IMR-90 (cell line): ENCODE measurements at regions not wholly inside any gene's neighbourhood (a gene's known extent, or its start where the extent isn't known, plus 50 kb on each side); places are given as distances from the start of the nearest gene placed in this dataset.

Experiments used
- BHLHE40 ChIP-seq: fragments of 150-350 bp; IDR thresholded peaks from 2 replicates; pipeline ENCODE4 v1.6.1; 2016; ENCODE audit warnings: mild to moderate bottlenecking, low read depth, low read length
- CHD1 ChIP-seq: IDR thresholded peaks from 2 replicates; pipeline ENCODE4 v1.6.1; 2012; ENCODE audit warnings: low read depth, low read length, improper control_type of control experiment
- FOS ChIP-seq: fragments of 150-350 bp; IDR thresholded peaks from 2 replicates; pipeline ENCODE4 v1.6.1; 2016; ENCODE audit warnings: low read depth, low read length
- MAFK ChIP-seq: IDR thresholded peaks from 2 replicates; pipeline ENCODE4 v1.6.1; 2012; ENCODE audit warnings: low read depth, low read length, improper control_type of control experiment
- MAZ ChIP-seq: IDR thresholded peaks from 2 replicates; pipeline ENCODE4 v1.6.1; 2012; ENCODE audit warnings: low read depth, mild to moderate bottlenecking, low read length, improper control_type of control experiment, moderate library complexity, borderline replicate concordance
- MXI1 ChIP-seq: IDR thresholded peaks from 2 replicates; pipeline ENCODE4 v1.6.1; 2012; ENCODE audit warnings: low read depth, mild to moderate bottlenecking, low read length, moderate library complexity, borderline replicate concordance
- POLR2A ChIP-seq: IDR thresholded peaks from 2 replicates; pipeline ENCODE4 v1.6.1; 2012; ENCODE audit warnings: mild to moderate bottlenecking, low read depth, low read length
- RAD21 ChIP-seq: IDR thresholded peaks from 2 replicates; pipeline ENCODE4 v1.6.1; 2012; ENCODE audit warnings: low read length, improper control_type of control experiment
- RFX5 ChIP-seq: IDR thresholded peaks from 2 replicates; pipeline ENCODE4 v1.8.0; 2012; ENCODE audit warnings: low read depth, mild to moderate bottlenecking, low read length, moderate library complexity
- SMC3 ChIP-seq: fragments of 150-350 bp; IDR thresholded peaks from 2 replicates; pipeline ENCODE4 v1.6.1; 2016; ENCODE audit warnings: low read depth, mild to moderate bottlenecking, antibody characterized with exemption, low read length, moderate library complexity
- TF ChIP-seq, protein P1 (sequence below): conservative IDR thresholded peaks from 2 replicates; pipeline ENCODE4 v1.5.1; 2012; ENCODE audit warnings: mild to moderate bottlenecking, low read depth, low read length, improper control_type of control experiment
- TF ChIP-seq, protein P2 (sequence below): fragments of 150-350 bp; IDR thresholded peaks from 2 replicates; pipeline ENCODE4 v1.6.1; 2016; ENCODE audit warnings: low read depth, mild to moderate bottlenecking, low read length, moderate library complexity, borderline replicate concordance
- TF ChIP-seq, protein P3 (sequence below): fragments of 150-350 bp; IDR thresholded peaks from 2 replicates; pipeline ENCODE4 v1.6.1; 2017; ENCODE audit warnings: mild to moderate bottlenecking, antibody characterized with exemption, low read length, low read depth

DNA sequence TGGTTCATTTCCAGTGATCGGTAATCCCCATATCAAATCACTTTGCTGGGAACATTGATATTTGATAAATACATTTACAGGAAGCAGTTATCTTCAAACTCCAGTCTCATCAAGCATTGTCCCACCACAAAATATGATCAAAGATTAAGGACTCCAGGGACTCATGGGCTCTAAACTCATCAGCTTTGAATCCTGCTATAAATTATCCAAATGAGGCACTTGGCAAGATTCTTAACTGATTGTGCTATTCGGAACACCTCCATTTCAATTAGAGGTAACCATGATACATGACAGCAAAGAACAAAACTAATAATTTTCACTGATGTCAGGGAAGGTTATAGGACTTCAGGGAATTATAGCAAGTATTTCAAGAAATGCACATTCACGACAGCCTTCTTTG, 1088.1 kb upstream of the PIK3C3 start:
- no peak for TF ChIP-seq CHD1
- TF ChIP-seq, protein P1, sequence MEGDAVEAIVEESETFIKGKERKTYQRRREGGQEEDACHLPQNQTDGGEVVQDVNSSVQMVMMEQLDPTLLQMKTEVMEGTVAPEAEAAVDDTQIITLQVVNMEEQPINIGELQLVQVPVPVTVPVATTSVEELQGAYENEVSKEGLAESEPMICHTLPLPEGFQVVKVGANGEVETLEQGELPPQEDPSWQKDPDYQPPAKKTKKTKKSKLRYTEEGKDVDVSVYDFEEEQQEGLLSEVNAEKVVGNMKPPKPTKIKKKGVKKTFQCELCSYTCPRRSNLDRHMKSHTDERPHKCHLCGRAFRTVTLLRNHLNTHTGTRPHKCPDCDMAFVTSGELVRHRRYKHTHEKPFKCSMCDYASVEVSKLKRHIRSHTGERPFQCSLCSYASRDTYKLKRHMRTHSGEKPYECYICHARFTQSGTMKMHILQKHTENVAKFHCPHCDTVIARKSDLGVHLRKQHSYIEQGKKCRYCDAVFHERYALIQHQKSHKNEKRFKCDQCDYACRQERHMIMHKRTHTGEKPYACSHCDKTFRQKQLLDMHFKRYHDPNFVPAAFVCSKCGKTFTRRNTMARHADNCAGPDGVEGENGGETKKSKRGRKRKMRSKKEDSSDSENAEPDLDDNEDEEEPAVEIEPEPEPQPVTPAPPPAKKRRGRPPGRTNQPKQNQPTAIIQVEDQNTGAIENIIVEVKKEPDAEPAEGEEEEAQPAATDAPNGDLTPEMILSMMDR = no peak
- no peak for TF ChIP-seq FOS
- TF ChIP-seq MAZ = no peak
- no peak for TF ChIP-seq RFX5
- TF ChIP-seq POLR2A = no peak
- TF ChIP-seq, protein P2, sequence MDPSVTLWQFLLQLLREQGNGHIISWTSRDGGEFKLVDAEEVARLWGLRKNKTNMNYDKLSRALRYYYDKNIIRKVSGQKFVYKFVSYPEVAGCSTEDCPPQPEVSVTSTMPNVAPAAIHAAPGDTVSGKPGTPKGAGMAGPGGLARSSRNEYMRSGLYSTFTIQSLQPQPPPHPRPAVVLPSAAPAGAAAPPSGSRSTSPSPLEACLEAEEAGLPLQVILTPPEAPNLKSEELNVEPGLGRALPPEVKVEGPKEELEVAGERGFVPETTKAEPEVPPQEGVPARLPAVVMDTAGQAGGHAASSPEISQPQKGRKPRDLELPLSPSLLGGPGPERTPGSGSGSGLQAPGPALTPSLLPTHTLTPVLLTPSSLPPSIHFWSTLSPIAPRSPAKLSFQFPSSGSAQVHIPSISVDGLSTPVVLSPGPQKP = no peak
- no peak for TF ChIP-seq MAFK
- no peak for TF ChIP-seq SMC3
- TF ChIP-seq MXI1 = no peak
- no peak for TF ChIP-seq BHLHE40
- no peak for TF ChIP-seq RAD21
- TF ChIP-seq, protein P3, sequence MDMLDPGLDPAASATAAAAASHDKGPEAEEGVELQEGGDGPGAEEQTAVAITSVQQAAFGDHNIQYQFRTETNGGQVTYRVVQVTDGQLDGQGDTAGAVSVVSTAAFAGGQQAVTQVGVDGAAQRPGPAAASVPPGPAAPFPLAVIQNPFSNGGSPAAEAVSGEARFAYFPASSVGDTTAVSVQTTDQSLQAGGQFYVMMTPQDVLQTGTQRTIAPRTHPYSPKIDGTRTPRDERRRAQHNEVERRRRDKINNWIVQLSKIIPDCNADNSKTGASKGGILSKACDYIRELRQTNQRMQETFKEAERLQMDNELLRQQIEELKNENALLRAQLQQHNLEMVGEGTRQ = no peak
